Liver (tissue), 8 donors: ENCODE measurements at regions not wholly inside any gene's neighbourhood (a gene's known extent, or its start where the extent isn't known, plus 50 kb on each side); places are given as distances from the start of the nearest gene placed in this dataset.
"Not testable (repeated sequence)": the region's sequence is repeated elsewhere in the genome, so short reads cannot be mapped to it uniquely, and the experiment has no call there.

Experiments used
- DNase-seq: peaks from one replicate; pipeline ENCODE4 v3.0.0-alpha.2; 2017; ENCODE audit warnings: low spot score
- H3K27ac ChIP-seq, 2 donors: one replicate each; pipeline ENCODE4 v1.7.0; 2013; ENCODE audit warnings: inconsistent platforms in 2 of 2, low read length in 2 of 2, control low read depth in 1 of 2, low read depth in 1 of 2, mild to moderate bottlenecking in 1 of 2
- H3K27me3 ChIP-seq, 4 donors: one replicate each; pipeline versions ENCODE4 v1.6.1 to v1.7.0; 2013; ENCODE audit warnings: low read length in 3 of 4, inconsistent platforms in 1 of 4, mild to moderate bottlenecking in 1 of 4, moderate library complexity in 1 of 4; ENCODE audit not compliant: control insufficient read depth in 4 of 4, insufficient read depth in 4 of 4
- H3K36me3 ChIP-seq, 4 donors: one replicate each; pipeline versions ENCODE4 v1.6.1 to v1.7.0; 2013; ENCODE audit warnings: low read length in 3 of 4, mild to moderate bottlenecking in 3 of 4, low read depth in 1 of 4, moderate library complexity in 1 of 4; ENCODE audit not compliant: control insufficient read depth in 4 of 4, insufficient read depth in 3 of 4
- H3K4me1 ChIP-seq, 4 donors: one replicate each; pipeline versions ENCODE4 v1.6.1 to v1.7.0; 2013; ENCODE audit warnings: low read length in 3 of 4, mild to moderate bottlenecking in 3 of 4, moderate library complexity in 1 of 4; ENCODE audit not compliant: control insufficient read depth in 4 of 4, insufficient read depth in 4 of 4
- H3K4me3 ChIP-seq, 3 donors: one replicate each; pipeline versions ENCODE4 v1.6.1 to v1.7.0; 2013; ENCODE audit warnings: low read length in 3 of 3, control low read depth in 1 of 3, low read depth in 1 of 3, mild to moderate bottlenecking in 1 of 3
- H3K9ac ChIP-seq, 2 donors: one replicate each; pipeline ENCODE4 v1.7.0; 2013; ENCODE audit warnings: low read length in 2 of 2, mild to moderate bottlenecking in 2 of 2, moderate library complexity in 2 of 2, control low read depth in 1 of 2, low read depth in 1 of 2
- H3K9me3 ChIP-seq, 4 donors: one replicate each; pipeline versions ENCODE4 v1.6.1 to v1.7.0; 2013; ENCODE audit warnings: low read length in 3 of 4; ENCODE audit not compliant: control insufficient read depth in 4 of 4
- EGR1 ChIP-seq, 2 donors: IDR thresholded peaks; 2 replicates each; pipeline ENCODE4 v1.6.1; 2016 to 2018; ENCODE audit warnings: antibody characterized with exemption in 2 of 2, low read depth in 2 of 2
- FOXA1 ChIP-seq: IDR thresholded peaks from 2 replicates; pipeline ENCODE4 v1.6.1; 2016; ENCODE audit warnings: antibody characterized with exemption
- FOXA2 ChIP-seq: IDR thresholded peaks from 2 replicates; pipeline ENCODE4 v1.6.1; 2016; ENCODE audit warnings: antibody characterized with exemption
- GABPA ChIP-seq, 2 donors: IDR thresholded peaks in 1 of 2; conservative IDR thresholded peaks in 1 of 2; 2 replicates each; pipeline ENCODE4 v1.6.1; 2016; ENCODE audit warnings: antibody characterized with exemption in 2 of 2, mild to moderate bottlenecking in 1 of 2, moderate library complexity in 1 of 2
- HNF4A ChIP-seq, 2 donors: conservative IDR thresholded peaks; 2 replicates each; pipeline ENCODE4 v1.6.1; 2016; ENCODE audit warnings: antibody characterized with exemption in 2 of 2, mild to moderate bottlenecking in 2 of 2
- JUND ChIP-seq, 2 donors: IDR thresholded peaks; 2 replicates each; pipeline ENCODE4 v1.6.1; 2016; ENCODE audit warnings: antibody characterized with exemption in 2 of 2
- NR2F2 ChIP-seq: IDR thresholded peaks from 2 replicates; pipeline ENCODE4 v1.6.1; 2016; ENCODE audit warnings: antibody characterized with exemption
- RAD21 ChIP-seq, 2 donors: IDR thresholded peaks; 2 replicates each; pipeline ENCODE4 v1.6.1; 2016; ENCODE audit warnings: antibody characterized with exemption in 2 of 2, mild to moderate bottlenecking in 2 of 2
- RXRA ChIP-seq, 2 donors: IDR thresholded peaks; 2 replicates each; pipeline ENCODE4 v1.6.1; 2017 to 2018; ENCODE audit warnings: antibody characterized with exemption in 2 of 2, mild to moderate bottlenecking in 1 of 2
- SP1 ChIP-seq: IDR thresholded peaks from 2 replicates; pipeline ENCODE4 v1.6.1; 2018; ENCODE audit warnings: antibody characterized with exemption, mild to moderate bottlenecking
- TAF1 ChIP-seq: conservative IDR thresholded peaks from 2 replicates; pipeline ENCODE4 v1.6.1; 2016; ENCODE audit warnings: antibody characterized with exemption, mild to moderate bottlenecking
- YY1 ChIP-seq: IDR thresholded peaks from 2 replicates; pipeline ENCODE4 v1.6.1; 2016; ENCODE audit warnings: antibody characterized with exemption, mild to moderate bottlenecking
- WGBS: extraction: QIAGEN DNeasy Blood & Tissue Kit; methylation state at CpG from one replicate; pipeline ENCODE4 v1.1.7; 2013; 5-methylcytosine and 5-hydroxymethylcytosine counted together
- TF ChIP-seq, protein P1 (sequence below): IDR thresholded peaks from 2 replicates; pipeline ENCODE4 v1.6.1; 2016; ENCODE audit warnings: antibody characterized with exemption
- TF ChIP-seq, protein P2 (sequence below): IDR thresholded peaks from 2 replicates; pipeline ENCODE4 v1.6.1; 2016; ENCODE audit warnings: antibody characterized with exemption, mild to moderate bottlenecking
- TF ChIP-seq, protein P3 (sequence below): IDR thresholded peaks from 2 replicates; pipeline ENCODE4 v1.6.1; 2016; ENCODE audit warnings: antibody characterized with exemption
- TF ChIP-seq, protein P4 (sequence below): IDR thresholded peaks from 2 replicates; pipeline ENCODE4 v1.6.1; 2016; ENCODE audit warnings: antibody characterized with exemption
- TF ChIP-seq, protein P5 (sequence below): fragments of 150-350 bp; IDR thresholded peaks from 2 replicates; pipeline ENCODE4 v1.5.1; 2017; ENCODE audit warnings: improper control_type of control experiment, low read depth, low read length; ENCODE audit not compliant: missing input control
- donor health status: healthy.
- donor health status: healthy.
- donor health status: healthy.
- donor health status: healthy.
- donor health status: healthy.

DNA sequence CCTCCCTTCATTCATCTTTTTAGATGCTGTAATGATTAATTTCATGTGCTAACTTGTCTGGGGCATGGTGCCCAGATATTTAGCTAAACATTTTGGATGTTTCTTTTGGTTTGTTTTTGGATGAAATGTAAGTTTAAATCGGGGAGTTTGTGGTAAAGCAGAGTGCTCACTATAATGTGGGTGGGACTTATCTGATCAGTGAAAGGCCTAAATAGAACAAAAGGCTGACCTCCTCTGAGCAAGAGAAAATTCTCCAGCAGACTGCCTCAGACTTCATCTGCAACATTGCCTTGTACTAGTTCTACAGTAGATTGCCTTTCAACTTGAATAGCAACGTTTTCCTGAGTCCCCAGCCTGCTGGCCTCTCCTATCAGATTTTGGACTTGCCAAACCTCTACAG, 183.6 kb downstream of the S1PR1 start:
- no peak for DNase-seq
- H3K27me3 ChIP-seq: no peaks in the 10 kb centered on the region
- H3K4me3 ChIP-seq: no peak overlapping the region
- H3K36me3 ChIP-seq: no peaks in the 10 kb centered on the region
- H3K27ac ChIP-seq: no peak overlapping the region
- 35% methylated on average over 2 of the region's 2 CpGs for WGBS
- no peak overlapping the region for H3K9ac ChIP-seq
- H3K4me1 ChIP-seq: no peaks in the 10 kb centered on the region
- TF ChIP-seq FOXA1 (no peak), GABPA (IDR thresholded peaks at IDR 0.05 in 1 of 2, conservative IDR thresholded peaks at IDR 0.05 in 1 of 2) (no peak), YY1 (no peak), TAF1 (no peak), EGR1 (IDR thresholded peaks at IDR 0.05; ENCODE audit: low read depth in 2 of 2) (no peak), NR2F2 (no peak), JUND (IDR thresholded peaks at IDR 0.05) (no peak), HNF4A (conservative IDR thresholded peaks at IDR 0.05) (no peak), FOXA2 (no peak), RXRA (IDR thresholded peaks at IDR 0.05) (no peak), RAD21 (IDR thresholded peaks at IDR 0.05) (no peak), SP1 (no peak)
- TF ChIP-seq, protein P1, sequence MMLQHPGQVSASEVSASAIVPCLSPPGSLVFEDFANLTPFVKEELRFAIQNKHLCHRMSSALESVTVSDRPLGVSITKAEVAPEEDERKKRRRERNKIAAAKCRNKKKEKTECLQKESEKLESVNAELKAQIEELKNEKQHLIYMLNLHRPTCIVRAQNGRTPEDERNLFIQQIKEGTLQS: no peak
- TF ChIP-seq, protein P2, sequence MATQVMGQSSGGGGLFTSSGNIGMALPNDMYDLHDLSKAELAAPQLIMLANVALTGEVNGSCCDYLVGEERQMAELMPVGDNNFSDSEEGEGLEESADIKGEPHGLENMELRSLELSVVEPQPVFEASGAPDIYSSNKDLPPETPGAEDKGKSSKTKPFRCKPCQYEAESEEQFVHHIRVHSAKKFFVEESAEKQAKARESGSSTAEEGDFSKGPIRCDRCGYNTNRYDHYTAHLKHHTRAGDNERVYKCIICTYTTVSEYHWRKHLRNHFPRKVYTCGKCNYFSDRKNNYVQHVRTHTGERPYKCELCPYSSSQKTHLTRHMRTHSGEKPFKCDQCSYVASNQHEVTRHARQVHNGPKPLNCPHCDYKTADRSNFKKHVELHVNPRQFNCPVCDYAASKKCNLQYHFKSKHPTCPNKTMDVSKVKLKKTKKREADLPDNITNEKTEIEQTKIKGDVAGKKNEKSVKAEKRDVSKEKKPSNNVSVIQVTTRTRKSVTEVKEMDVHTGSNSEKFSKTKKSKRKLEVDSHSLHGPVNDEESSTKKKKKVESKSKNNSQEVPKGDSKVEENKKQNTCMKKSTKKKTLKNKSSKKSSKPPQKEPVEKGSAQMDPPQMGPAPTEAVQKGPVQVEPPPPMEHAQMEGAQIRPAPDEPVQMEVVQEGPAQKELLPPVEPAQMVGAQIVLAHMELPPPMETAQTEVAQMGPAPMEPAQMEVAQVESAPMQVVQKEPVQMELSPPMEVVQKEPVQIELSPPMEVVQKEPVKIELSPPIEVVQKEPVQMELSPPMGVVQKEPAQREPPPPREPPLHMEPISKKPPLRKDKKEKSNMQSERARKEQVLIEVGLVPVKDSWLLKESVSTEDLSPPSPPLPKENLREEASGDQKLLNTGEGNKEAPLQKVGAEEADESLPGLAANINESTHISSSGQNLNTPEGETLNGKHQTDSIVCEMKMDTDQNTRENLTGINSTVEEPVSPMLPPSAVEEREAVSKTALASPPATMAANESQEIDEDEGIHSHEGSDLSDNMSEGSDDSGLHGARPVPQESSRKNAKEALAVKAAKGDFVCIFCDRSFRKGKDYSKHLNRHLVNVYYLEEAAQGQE: no peak
- TF ChIP-seq, protein P3, sequence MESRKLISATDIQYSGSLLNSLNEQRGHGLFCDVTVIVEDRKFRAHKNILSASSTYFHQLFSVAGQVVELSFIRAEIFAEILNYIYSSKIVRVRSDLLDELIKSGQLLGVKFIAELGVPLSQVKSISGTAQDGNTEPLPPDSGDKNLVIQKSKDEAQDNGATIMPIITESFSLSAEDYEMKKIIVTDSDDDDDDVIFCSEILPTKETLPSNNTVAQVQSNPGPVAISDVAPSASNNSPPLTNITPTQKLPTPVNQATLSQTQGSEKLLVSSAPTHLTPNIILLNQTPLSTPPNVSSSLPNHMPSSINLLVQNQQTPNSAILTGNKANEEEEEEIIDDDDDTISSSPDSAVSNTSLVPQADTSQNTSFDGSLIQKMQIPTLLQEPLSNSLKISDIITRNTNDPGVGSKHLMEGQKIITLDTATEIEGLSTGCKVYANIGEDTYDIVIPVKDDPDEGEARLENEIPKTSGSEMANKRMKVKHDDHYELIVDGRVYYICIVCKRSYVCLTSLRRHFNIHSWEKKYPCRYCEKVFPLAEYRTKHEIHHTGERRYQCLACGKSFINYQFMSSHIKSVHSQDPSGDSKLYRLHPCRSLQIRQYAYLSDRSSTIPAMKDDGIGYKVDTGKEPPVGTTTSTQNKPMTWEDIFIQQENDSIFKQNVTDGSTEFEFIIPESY: no peak
- H3K9me3 ChIP-seq: no peaks in the 10 kb centered on the region

DNA sequence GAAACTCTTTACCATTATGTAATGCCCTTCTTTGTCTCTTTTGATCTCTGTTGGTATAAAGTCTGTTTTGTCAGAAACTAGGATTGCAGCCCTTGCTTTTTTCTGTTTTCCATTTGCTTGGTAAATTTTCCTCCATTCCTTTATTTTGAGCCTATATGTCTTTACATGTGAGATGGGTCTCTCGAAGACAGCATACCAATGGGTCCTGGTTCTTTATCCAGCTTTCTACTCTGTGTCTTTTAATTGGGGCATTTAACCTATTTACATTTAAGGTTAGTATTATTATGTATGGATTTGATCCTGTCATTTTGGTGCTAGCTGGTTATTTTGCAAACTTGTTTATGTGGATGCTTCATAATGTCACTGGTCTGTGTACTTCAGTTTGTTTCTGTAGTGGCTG, 191.3 kb downstream of the S1PR1 start:
- H3K9me3 ChIP-seq, H3K4me3 ChIP-seq, H3K9ac ChIP-seq, H3K27me3 ChIP-seq, H3K27ac ChIP-seq, H3K4me1 ChIP-seq, DNase-seq, H3K36me3 ChIP-seq: not testable (repeated sequence)
- 74% methylated on average over 1 of the region's 1 CpG for WGBS

DNA sequence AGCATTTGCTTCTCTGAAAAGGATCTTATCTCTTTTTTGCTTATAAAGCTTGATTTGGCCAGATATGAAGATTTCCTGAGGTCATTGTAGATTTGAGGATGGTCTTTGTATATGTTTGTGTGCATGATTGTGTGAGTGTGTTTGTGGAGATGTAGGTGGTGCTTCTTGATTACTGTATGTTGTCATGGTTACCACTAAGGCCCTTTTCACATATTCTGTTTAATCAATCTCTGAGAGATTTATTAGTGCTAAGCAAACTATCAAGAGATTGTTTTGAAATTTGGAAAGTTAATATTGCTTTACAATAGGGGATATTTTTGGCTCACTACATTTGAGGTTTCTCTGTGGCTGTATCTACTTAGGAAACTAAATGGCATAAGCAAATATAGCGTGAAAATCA, 191.7 kb downstream of the S1PR1 start:
- Histone ChIP-seq H3K9ac (no peak overlapping the region), H3K27me3 (peaks cover 0 to 3% (median 0%) of the 10 kb centered on the region in 4 donors), H3K9me3 (no peaks in the 10 kb centered on the region), H3K27ac (no peak overlapping the region), H3K4me1 (no peaks in the 10 kb centered on the region), H3K4me3 (no peak overlapping the region), H3K36me3 (no peaks in the 10 kb centered on the region)
- DNase-seq: no peak
- 77% methylated on average over 1 of the region's 1 CpG for WGBS
- TF ChIP-seq FOXA1 (no peak), FOXA2 (no peak), SP1 (no peak), HNF4A (conservative IDR thresholded peaks at IDR 0.05) (no peak), NR2F2 (no peak), JUND (IDR thresholded peaks at IDR 0.05) (no peak), YY1 (no peak), RXRA (IDR thresholded peaks at IDR 0.05) (no peak)
- TF ChIP-seq, protein P4, sequence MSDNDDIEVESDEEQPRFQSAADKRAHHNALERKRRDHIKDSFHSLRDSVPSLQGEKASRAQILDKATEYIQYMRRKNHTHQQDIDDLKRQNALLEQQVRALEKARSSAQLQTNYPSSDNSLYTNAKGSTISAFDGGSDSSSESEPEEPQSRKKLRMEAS: no peak
- TF ChIP-seq, protein P3: no peak
- TF ChIP-seq, protein P1: no peak
- TF ChIP-seq, protein P5, sequence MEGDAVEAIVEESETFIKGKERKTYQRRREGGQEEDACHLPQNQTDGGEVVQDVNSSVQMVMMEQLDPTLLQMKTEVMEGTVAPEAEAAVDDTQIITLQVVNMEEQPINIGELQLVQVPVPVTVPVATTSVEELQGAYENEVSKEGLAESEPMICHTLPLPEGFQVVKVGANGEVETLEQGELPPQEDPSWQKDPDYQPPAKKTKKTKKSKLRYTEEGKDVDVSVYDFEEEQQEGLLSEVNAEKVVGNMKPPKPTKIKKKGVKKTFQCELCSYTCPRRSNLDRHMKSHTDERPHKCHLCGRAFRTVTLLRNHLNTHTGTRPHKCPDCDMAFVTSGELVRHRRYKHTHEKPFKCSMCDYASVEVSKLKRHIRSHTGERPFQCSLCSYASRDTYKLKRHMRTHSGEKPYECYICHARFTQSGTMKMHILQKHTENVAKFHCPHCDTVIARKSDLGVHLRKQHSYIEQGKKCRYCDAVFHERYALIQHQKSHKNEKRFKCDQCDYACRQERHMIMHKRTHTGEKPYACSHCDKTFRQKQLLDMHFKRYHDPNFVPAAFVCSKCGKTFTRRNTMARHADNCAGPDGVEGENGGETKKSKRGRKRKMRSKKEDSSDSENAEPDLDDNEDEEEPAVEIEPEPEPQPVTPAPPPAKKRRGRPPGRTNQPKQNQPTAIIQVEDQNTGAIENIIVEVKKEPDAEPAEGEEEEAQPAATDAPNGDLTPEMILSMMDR: no peak
